ENCODE measurements at regions not wholly inside any gene's neighbourhood (a gene's known extent, or its start where the extent isn't known, plus 50 kb on each side); places are given as distances from the start of the nearest gene placed in this dataset.

DNA sequence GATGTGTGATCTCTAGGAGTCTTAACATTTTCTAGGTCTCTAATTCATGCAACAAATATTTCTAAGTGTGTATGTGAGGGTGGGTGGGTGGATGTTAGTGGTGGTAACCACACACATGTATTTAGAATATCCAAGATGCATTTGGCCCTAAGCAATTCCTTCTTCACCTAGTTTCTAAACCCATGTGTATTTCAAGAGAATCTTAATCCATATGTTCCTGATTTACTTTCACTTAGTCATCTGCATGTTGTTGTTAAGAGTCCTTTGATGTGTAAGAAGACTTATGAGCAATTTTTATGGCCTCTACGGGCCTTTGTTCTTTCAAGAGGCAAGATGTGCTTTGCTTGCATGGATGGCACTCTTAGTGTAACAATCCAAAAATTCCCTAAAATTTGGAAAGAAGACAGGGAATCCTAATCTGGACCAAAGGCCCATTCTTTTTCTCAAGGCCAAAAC lies 282.6 kb downstream of the SPATA31D1 start:
- no peaks in the 10 kb centered on the region for H3K27me3 Mint-ChIP-seq (ENCODE audit: low read depth)
- no peaks in the 10 kb centered on the region for H3K36me3 Mint-ChIP-seq (ENCODE audit: insufficient read depth in 2 of 2)
- no peak for DNase-seq
- H3K27ac Mint-ChIP-seq: no peak overlapping the region
- peaks cover 1 to 5% of the 10 kb centered on the region in 2 donors for H3K9me3 Mint-ChIP-seq
- no peak for ATAC-seq (replicated peaks in 1 of 2)
- H3K4me3 Mint-ChIP-seq: no peak overlapping the region
- H3K4me1 Mint-ChIP-seq (ENCODE audit: low read depth): no peaks in the 10 kb centered on the region

DNA sequence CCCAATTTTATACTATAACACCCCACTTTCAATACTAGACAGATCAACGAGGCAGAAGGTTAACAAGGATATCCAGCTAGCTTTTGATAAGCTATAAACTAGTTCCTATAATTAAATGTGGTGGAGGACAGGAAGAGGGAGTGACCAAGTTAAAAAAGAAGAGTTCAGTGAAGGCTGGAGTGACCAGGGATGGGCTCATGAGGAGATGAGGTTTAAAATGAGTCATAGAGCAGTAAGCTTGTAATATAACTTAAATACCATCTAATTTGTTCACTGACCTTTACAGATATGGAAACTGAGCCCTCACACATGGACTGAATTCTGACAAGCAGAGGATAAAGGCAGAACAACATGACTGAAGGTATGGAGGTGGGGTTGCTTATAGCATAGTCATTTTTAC lies 284.5 kb downstream of the SPATA31D1 start:
- H3K27ac Mint-ChIP-seq: no peak overlapping the region
- DNase-seq (no peak), ATAC-seq (replicated peaks in 1 of 2) (no peak)
- H3K36me3 Mint-ChIP-seq (ENCODE audit: insufficient read depth in 2 of 2): no peaks in the 10 kb centered on the region
- peaks cover 1 to 5% of the 10 kb centered on the region in 2 donors for H3K9me3 Mint-ChIP-seq
- H3K27me3 Mint-ChIP-seq (ENCODE audit: low read depth): no peaks in the 10 kb centered on the region
- no peaks in the 10 kb centered on the region for H3K4me1 Mint-ChIP-seq (ENCODE audit: low read depth)
- no peak overlapping the region for H3K4me3 Mint-ChIP-seq

DNA sequence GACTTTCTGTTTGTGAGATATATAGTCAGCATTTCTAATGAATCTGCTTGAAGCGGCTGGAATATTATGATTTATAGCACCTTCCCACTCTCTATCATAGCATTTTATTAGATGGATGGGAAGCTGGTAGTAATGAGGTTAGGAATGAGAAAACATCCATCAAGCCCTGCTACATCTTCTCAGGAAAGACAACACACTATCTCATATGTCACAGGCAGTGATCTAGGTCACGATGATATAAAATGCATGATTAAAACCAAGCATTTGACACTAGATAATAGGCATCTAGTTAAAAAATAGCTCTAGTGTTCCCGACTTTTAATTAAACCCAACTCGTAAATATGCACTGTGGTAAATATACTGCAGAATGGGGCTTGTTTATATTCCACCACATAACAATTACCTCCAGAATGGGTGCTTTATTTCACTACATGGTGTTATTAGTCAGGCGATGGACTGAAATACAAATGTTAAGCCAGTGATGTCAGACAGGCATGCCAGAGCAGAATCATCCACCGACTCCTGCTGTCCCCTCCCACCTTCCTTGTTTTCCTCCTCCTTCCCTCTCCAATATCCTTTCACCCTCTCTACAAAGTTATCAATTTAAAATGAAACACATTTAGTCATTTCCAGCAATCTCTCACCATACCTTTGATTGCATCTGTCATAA lies 286.8 kb downstream of the SPATA31D1 start:
- Mint-ChIP-seq H3K9me3 (peaks cover 4 to 7% of the 10 kb centered on the region in 2 donors), H3K4me3 (no peak overlapping the region), H3K27ac (no peak overlapping the region), H3K36me3 (ENCODE audit: insufficient read depth in 2 of 2) (no peaks in the 10 kb centered on the region), H3K27me3 (ENCODE audit: low read depth) (no peaks in the 10 kb centered on the region), H3K4me1 (ENCODE audit: low read depth) (no peaks in the 10 kb centered on the region)
- ATAC-seq (replicated peaks in 1 of 2) (no peak), DNase-seq (no peak)

DNA sequence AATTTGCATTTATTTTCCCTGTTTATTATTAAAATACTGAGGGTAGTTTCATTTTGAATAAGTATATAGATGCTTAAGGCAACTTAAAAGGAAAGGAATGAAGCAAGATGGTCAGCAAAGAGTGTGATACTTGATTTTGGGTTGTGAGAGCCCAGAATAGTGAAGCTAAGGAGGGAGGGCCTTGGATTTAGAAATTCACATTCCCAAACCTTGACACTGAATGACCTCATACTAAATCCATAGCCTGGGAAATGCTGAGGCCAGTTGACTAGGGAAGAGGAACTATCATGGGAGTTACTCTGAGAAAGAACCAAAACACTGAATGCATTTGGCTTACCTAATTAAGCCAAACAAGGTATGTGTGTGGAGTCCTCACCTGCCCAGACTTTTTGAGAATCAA lies 292.5 kb downstream of the SPATA31D1 start:
- H3K4me1 Mint-ChIP-seq (ENCODE audit: low read depth): no peaks in the 10 kb centered on the region

DNA sequence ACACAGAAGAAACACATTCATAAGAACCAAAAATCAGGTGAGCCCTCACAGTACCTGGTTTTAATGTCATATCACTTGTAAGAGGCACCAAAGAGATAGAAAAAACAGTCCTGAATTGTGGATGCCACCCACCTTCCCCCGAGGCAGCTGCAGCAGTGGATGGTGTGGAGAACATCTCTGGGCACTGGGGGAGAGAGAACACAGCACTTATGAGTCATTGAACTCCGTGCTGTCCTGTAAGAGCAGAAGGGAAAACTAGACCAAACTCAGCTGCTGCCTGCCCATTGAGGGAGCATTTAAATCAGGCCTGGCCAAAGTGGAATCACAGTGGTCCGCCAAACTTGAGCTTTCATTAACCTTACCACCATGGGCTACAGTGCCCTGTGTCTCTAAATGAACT lies 296.2 kb downstream of the SPATA31D1 start:
- no peaks in the 10 kb centered on the region for H3K27me3 Mint-ChIP-seq (ENCODE audit: low read depth)
- no peak overlapping the region for H3K27ac Mint-ChIP-seq
- H3K36me3 Mint-ChIP-seq (ENCODE audit: insufficient read depth in 2 of 2): peaks cover 0 to 1% of the 10 kb centered on the region in 2 donors
- no peaks in the 10 kb centered on the region for H3K4me1 Mint-ChIP-seq (ENCODE audit: low read depth)
- DNase-seq (no peak), ATAC-seq (replicated peaks in 1 of 2) (no peak)
- peaks cover 9 to 20% of the 10 kb centered on the region in 2 donors for H3K9me3 Mint-ChIP-seq
- H3K4me3 Mint-ChIP-seq: no peak overlapping the region

More for the DNA sequence above, 292.5 kb downstream of the SPATA31D1 start:
- no peak for ATAC-seq (replicated peaks in 1 of 2)
- Mint-ChIP-seq H3K27ac (no peak overlapping the region), H3K36me3 (ENCODE audit: insufficient read depth in 2 of 2) (no peaks in the 10 kb centered on the region), H3K4me3 (no peak overlapping the region), H3K27me3 (ENCODE audit: low read depth) (no peaks in the 10 kb centered on the region), H3K9me3 (peaks cover 6 to 11% of the 10 kb centered on the region in 2 donors)
- no peak for DNase-seq

DNA sequence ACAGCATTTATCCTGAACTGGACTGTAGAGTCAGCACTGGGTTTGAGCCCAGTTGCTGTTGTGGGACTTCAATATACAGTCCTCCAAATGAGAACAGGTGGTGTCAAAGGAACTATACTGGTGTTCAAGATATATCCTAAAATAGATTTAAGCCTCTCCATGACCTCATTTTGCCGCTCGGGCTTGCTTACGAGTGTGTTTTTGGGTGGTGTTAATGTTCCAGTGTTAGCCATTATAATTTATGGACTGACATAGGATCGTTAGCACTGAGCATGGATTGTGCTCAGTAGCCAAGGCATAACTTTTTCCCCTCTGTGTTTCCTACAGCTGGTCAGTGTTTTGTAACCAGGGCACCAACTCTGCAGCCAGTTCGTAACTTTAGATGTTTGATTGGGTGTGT lies 306.6 kb downstream of the SPATA31D1 start:
- no peak overlapping the region for H3K27ac Mint-ChIP-seq
- DNase-seq (no peak), ATAC-seq (replicated peaks in 1 of 2) (no peak)
- peaks cover 0 to 4% of the 10 kb centered on the region in 2 donors for H3K9me3 Mint-ChIP-seq
- no peaks in the 10 kb centered on the region for H3K36me3 Mint-ChIP-seq (ENCODE audit: insufficient read depth in 2 of 2)
- H3K4me3 Mint-ChIP-seq: no peak overlapping the region
- H3K4me1 Mint-ChIP-seq (ENCODE audit: low read depth): no peaks in the 10 kb centered on the region
- no peaks in the 10 kb centered on the region for H3K27me3 Mint-ChIP-seq (ENCODE audit: low read depth)

GRCh38 chr9:82299870-82300269 lies 311.3 kb downstream of the SPATA31D1 start:
- Mint-ChIP-seq H3K27me3 (ENCODE audit: low read depth) (no peaks in the 10 kb centered on the region), H3K27ac (no peak overlapping the region), H3K36me3 (ENCODE audit: insufficient read depth in 2 of 2) (peaks cover 0 to 1% of the 10 kb centered on the region in 2 donors), H3K4me1 (ENCODE audit: low read depth) (no peaks in the 10 kb centered on the region), H3K4me3 (no peak overlapping the region), H3K9me3 (peaks cover 3 to 7% of the 10 kb centered on the region in 2 donors)
- ATAC-seq (replicated peaks in 1 of 2) (no peak), DNase-seq (no peak)

- Mint-ChIP-seq H3K36me3 (ENCODE audit: insufficient read depth in 2 of 2) (peaks cover 0 to 1% of the 10 kb centered on the region in 2 donors), H3K4me1 (ENCODE audit: low read depth) (no peaks in the 10 kb centered on the region), H3K4me3 (no peak overlapping the region), H3K27ac (no peak overlapping the region), H3K9me3 (peaks cover 3 to 7% of the 10 kb centered on the region in 2 donors), H3K27me3 (ENCODE audit: low read depth) (no peaks in the 10 kb centered on the region)
- no peak for ATAC-seq (replicated peaks in 1 of 2)
- DNase-seq: no peak
Observed at GRCh38 chr9:82302968-82303655, 314.5 kb downstream of the SPATA31D1 start.

GRCh38 chr9:82308836-82309235 lies 320.3 kb downstream of the SPATA31D1 start:
- Mint-ChIP-seq H3K27ac (no peak overlapping the region), H3K36me3 (ENCODE audit: insufficient read depth in 2 of 2) (no peaks in the 10 kb centered on the region), H3K4me1 (ENCODE audit: low read depth) (no peaks in the 10 kb centered on the region), H3K4me3 (no peak overlapping the region), H3K9me3 (peaks cover 2 to 4% of the 10 kb centered on the region in 2 donors), H3K27me3 (ENCODE audit: low read depth) (no peaks in the 10 kb centered on the region)
- DNase-seq (no peak), ATAC-seq (replicated peaks in 1 of 2) (no peak)

- no peak overlapping the region for H3K27ac Mint-ChIP-seq
- no peak overlapping the region for H3K4me3 Mint-ChIP-seq
- H3K36me3 Mint-ChIP-seq (ENCODE audit: insufficient read depth in 2 of 2): no peaks in the 10 kb centered on the region
- no peak for DNase-seq
- no peaks in the 10 kb centered on the region for H3K4me1 Mint-ChIP-seq (ENCODE audit: low read depth)
- H3K27me3 Mint-ChIP-seq (ENCODE audit: low read depth): no peaks in the 10 kb centered on the region
- ATAC-seq (replicated peaks in 1 of 2): no peak
- H3K9me3 Mint-ChIP-seq: peaks cover 4 to 5% of the 10 kb centered on the region in 2 donors
Observed at GRCh38 chr9:82313697-82314096, 325.1 kb downstream of the SPATA31D1 start.

- H3K9me3 Mint-ChIP-seq: peaks cover 7% of the 10 kb centered on the region in 2 donors
- H3K36me3 Mint-ChIP-seq (ENCODE audit: insufficient read depth in 2 of 2): peaks cover 0 to 2% of the 10 kb centered on the region in 2 donors
- H3K4me1 Mint-ChIP-seq (ENCODE audit: low read depth): no peaks in the 10 kb centered on the region
- DNase-seq (no peak), ATAC-seq (replicated peaks in 1 of 2) (no peak)
- no peak overlapping the region for H3K27ac Mint-ChIP-seq
- H3K4me3 Mint-ChIP-seq: no peak overlapping the region
- H3K27me3 Mint-ChIP-seq (ENCODE audit: low read depth): no peaks in the 10 kb centered on the region
Observed at GRCh38 chr9:82320566-82320965, 332.0 kb downstream of the SPATA31D1 start.

- H3K4me3 Mint-ChIP-seq: no peak overlapping the region
- no peaks in the 10 kb centered on the region for H3K4me1 Mint-ChIP-seq (ENCODE audit: low read depth)
- ATAC-seq (replicated peaks in 1 of 2): no peak
- peaks cover 10 to 16% of the 10 kb centered on the region in 2 donors for H3K9me3 Mint-ChIP-seq
- no peak for DNase-seq
- no peaks in the 10 kb centered on the region for H3K27me3 Mint-ChIP-seq (ENCODE audit: low read depth)
- no peak overlapping the region for H3K27ac Mint-ChIP-seq
- H3K36me3 Mint-ChIP-seq (ENCODE audit: insufficient read depth in 2 of 2): peaks cover 0 to 2% of the 10 kb centered on the region in 2 donors
Observed at GRCh38 chr9:82325907-82326306, 337.3 kb downstream of the SPATA31D1 start.

DNA sequence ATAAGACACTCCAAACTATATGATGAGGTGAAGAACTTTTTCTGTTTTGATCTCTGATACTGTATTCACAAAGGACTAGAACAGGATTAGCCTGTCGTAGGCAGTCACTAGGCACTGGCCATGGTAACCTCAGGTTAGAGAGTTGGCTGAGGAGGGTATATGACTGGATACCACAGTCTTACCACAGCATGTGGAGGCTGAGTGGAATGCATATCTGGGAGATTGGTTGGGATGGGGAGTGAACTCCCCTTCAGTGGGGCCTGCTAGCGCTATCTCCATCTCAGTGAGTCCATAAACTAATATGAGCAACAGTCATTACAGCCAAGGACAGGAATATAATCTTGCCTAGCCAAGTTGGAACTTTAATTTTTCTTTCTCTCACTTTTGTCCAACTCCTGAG lies 339.1 kb downstream of the SPATA31D1 start:
- H3K27ac Mint-ChIP-seq: no peak overlapping the region
- DNase-seq: no peak
- H3K36me3 Mint-ChIP-seq (ENCODE audit: insufficient read depth in 2 of 2): peaks cover 0 to 2% of the 10 kb centered on the region in 2 donors
- peaks cover 10 to 16% of the 10 kb centered on the region in 2 donors for H3K9me3 Mint-ChIP-seq
- ATAC-seq (replicated peaks in 1 of 2): no peak
- H3K4me1 Mint-ChIP-seq (ENCODE audit: low read depth): no peaks in the 10 kb centered on the region
- no peak overlapping the region for H3K4me3 Mint-ChIP-seq
- no peaks in the 10 kb centered on the region for H3K27me3 Mint-ChIP-seq (ENCODE audit: low read depth)
